Natural killer cell (primary cell): ENCODE measurements at regions not wholly inside any gene's neighbourhood (a gene's known extent, or its start where the extent isn't known, plus 50 kb on each side); places are given as distances from the start of the nearest gene placed in this dataset.

Experiments
- ATAC-seq, 3 donors: fragments of 150-1000 bp in 2 of 3; fragments of 200-7000 bp in 1 of 3; cut with Tn5 transposase; 1 replicate in 1 of 3; 2 replicates in 2 of 3; pipeline ENCODE4 v1.10.0; 2021; ENCODE audit warnings: mild to moderate bottlenecking in 2 of 3, moderate library complexity in 2 of 3
- DNase-seq, 2 donors: peaks; one replicate each; pipeline versions ENCODE4 v3.0.0 to v3.0.0-alpha.2; 2013 to 2021; ENCODE audit warnings: mixed read lengths in 1 of 2
- H3K27ac ChIP-seq: one replicate; pipeline ENCODE4 v1.5.1; 2013; ENCODE audit warnings: mild to moderate bottlenecking, low read length
- H3K27me3 ChIP-seq: one replicate; pipeline ENCODE4 v1.6.1; 2013; ENCODE audit warnings: low read length; ENCODE audit not compliant: control insufficient read depth, insufficient read depth
- H3K36me3 ChIP-seq: one replicate; pipeline ENCODE4 v1.6.1; 2013; ENCODE audit warnings: low read length; ENCODE audit not compliant: control insufficient read depth, insufficient read depth
- H3K4me1 ChIP-seq: one replicate; pipeline ENCODE4 v1.6.1; 2013; ENCODE audit warnings: low read length; ENCODE audit not compliant: control insufficient read depth, insufficient read depth
- H3K4me3 ChIP-seq: one replicate; pipeline ENCODE4 v1.5.1; 2013; ENCODE audit warnings: low read length
- H3K9me3 ChIP-seq: one replicate; pipeline ENCODE4 v1.6.1; 2013; ENCODE audit warnings: low read length; ENCODE audit not compliant: control insufficient read depth, insufficient read depth
- H3K27ac Mint-ChIP-seq, 2 donors: one replicate each; pipeline ENCODE4 v1.8.0; 2022; ENCODE audit warnings: mild to moderate bottlenecking in 2 of 2, mixed read lengths in 2 of 2, moderate library complexity in 1 of 2
- H3K27me3 Mint-ChIP-seq, 2 donors: one replicate each; pipeline ENCODE4 v1.8.0; 2022; ENCODE audit warnings: low read depth in 2 of 2, mixed read lengths in 2 of 2
- H3K36me3 Mint-ChIP-seq: one replicate; pipeline ENCODE4 v1.8.0; 2022; ENCODE audit warnings: mixed read lengths
- H3K4me1 Mint-ChIP-seq, 2 donors: one replicate each; pipeline ENCODE4 v1.8.0; 2022; ENCODE audit warnings: mixed read lengths in 2 of 2
- H3K4me3 Mint-ChIP-seq: one replicate; pipeline ENCODE4 v1.8.0; 2022; ENCODE audit warnings: mild to moderate bottlenecking, moderate library complexity, mixed read lengths
- H3K9me3 Mint-ChIP-seq, 2 donors: one replicate each; pipeline ENCODE4 v1.8.0; 2022; ENCODE audit warnings: mixed read lengths in 2 of 2
- WGBS: methylation state at CpG from one replicate; pipeline ENCODE4 v1.1.7; 2013; ENCODE audit warnings: missing lambda C conversion rate; ENCODE audit not compliant: insufficient coverage; 5-methylcytosine and 5-hydroxymethylcytosine counted together
- intact Hi-C: fragments of 100-400 bp; cut with micrococcal nuclease; formaldehyde crosslinking; loops from one replicate; pipeline ENCODE4 v1.14.2; 2022
- TF ChIP-seq, protein P1 (sequence below): fragments of 200-600 bp; IDR thresholded peaks from one replicate; pipeline ENCODE4 v1.8.0; 2022; ENCODE audit warnings: antibody characterized with exemption

DNA sequence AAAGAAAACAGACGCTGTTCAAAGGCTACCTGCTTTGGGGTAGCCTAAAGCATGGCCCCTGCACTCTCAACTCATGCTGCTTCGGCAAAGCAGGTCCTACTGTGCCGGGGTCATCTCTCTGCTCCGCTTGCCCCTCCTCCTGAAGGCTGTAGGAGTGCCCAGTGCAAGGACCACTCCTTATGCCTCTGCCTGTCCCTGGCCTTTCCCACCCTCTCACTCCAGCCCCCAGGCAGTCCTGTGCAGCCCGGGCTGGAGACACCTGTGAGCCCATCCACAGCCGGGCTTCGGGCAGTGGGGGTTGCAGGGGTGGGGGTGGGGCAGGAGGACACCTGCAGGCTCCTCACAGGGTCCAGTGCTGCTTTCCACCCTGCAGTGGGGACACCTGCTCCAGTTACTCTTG is 69.1 kb downstream of the ACKR3 start:
- no peak for DNase-seq
- H3K4me3 ChIP-seq: no peak overlapping the region
- no peaks in the 10 kb centered on the region for H3K27me3 ChIP-seq
- peaks cover 0 to 2% of the 10 kb centered on the region in 2 donors for H3K4me1 Mint-ChIP-seq
- no peak overlapping the region for H3K4me3 Mint-ChIP-seq
- H3K4me1 ChIP-seq: no peaks in the 10 kb centered on the region
- ATAC-seq: no peak
- H3K27me3 Mint-ChIP-seq: peaks cover 15 to 33% of the 10 kb centered on the region in 2 donors
- no peak overlapping the region for H3K27ac Mint-ChIP-seq
- no peaks in the 10 kb centered on the region for H3K9me3 ChIP-seq
- no peak overlapping the region for H3K27ac ChIP-seq
- intact Hi-C loops: no loop called here
- no peaks in the 10 kb centered on the region for H3K9me3 Mint-ChIP-seq
- TF ChIP-seq, protein P1, sequence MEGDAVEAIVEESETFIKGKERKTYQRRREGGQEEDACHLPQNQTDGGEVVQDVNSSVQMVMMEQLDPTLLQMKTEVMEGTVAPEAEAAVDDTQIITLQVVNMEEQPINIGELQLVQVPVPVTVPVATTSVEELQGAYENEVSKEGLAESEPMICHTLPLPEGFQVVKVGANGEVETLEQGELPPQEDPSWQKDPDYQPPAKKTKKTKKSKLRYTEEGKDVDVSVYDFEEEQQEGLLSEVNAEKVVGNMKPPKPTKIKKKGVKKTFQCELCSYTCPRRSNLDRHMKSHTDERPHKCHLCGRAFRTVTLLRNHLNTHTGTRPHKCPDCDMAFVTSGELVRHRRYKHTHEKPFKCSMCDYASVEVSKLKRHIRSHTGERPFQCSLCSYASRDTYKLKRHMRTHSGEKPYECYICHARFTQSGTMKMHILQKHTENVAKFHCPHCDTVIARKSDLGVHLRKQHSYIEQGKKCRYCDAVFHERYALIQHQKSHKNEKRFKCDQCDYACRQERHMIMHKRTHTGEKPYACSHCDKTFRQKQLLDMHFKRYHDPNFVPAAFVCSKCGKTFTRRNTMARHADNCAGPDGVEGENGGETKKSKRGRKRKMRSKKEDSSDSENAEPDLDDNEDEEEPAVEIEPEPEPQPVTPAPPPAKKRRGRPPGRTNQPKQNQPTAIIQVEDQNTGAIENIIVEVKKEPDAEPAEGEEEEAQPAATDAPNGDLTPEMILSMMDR: no peak
- no peaks in the 10 kb centered on the region for H3K36me3 Mint-ChIP-seq
- H3K36me3 ChIP-seq: no peaks in the 10 kb centered on the region
- WGBS: 90% methylated on average over 4 of the region's 7 CpGs

DNA sequence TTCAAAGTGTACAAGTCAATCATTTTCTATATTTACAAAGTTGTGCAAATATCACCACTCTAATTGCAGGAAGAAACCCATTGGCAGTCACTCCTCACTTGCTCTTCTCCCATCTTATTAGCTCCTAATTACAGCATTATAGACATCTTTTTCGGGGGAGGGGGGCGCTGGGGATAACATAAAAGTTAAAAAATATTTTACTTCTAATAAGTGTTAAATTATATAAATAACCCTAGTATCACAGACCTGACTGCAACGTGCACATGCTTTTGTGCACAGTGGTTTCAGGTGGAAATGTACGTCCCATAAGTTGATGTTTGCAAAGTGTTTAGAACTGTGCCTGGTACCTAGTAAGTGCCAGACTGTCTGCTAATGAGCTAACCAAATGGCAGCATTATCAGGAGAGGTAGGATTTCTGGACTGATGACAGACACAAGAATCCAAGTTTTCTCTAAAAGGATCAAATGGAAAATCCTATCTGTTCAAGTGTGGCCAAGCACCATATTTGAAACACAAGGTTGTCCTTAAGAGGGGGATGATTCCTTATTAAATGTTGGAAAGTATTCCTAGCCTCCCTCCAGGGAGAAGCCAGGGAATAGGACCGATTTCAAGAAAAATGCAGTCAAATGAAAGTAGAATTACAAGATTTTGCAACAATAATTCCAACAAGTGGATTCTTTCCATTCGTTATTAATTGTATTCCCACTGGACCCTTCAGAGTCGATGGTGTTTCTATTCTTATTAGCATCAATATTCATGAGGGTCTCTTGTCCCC is 70.0 kb downstream of the ACKR3 start:
- Histone ChIP-seq H3K27ac (no peak overlapping the region), H3K4me1 (no peaks in the 10 kb centered on the region), H3K4me3 (no peak overlapping the region), H3K27me3 (no peaks in the 10 kb centered on the region), H3K9me3 (no peaks in the 10 kb centered on the region), H3K36me3 (no peaks in the 10 kb centered on the region)
- Mint-ChIP-seq H3K27me3 (peaks cover 12 to 36% of the 10 kb centered on the region in 2 donors), H3K36me3 (no peaks in the 10 kb centered on the region), H3K9me3 (no peaks in the 10 kb centered on the region), H3K4me3 (no peak overlapping the region), H3K27ac (no peak overlapping the region), H3K4me1 (peaks cover 0 to 4% of the 10 kb centered on the region in 2 donors)
- intact Hi-C loops: no loop called here
- WGBS: 91% methylated on average over 5 of the region's 7 CpGs
- ATAC-seq: no peak
- no peak for DNase-seq
- TF ChIP-seq, protein P1: no peak

DNA sequence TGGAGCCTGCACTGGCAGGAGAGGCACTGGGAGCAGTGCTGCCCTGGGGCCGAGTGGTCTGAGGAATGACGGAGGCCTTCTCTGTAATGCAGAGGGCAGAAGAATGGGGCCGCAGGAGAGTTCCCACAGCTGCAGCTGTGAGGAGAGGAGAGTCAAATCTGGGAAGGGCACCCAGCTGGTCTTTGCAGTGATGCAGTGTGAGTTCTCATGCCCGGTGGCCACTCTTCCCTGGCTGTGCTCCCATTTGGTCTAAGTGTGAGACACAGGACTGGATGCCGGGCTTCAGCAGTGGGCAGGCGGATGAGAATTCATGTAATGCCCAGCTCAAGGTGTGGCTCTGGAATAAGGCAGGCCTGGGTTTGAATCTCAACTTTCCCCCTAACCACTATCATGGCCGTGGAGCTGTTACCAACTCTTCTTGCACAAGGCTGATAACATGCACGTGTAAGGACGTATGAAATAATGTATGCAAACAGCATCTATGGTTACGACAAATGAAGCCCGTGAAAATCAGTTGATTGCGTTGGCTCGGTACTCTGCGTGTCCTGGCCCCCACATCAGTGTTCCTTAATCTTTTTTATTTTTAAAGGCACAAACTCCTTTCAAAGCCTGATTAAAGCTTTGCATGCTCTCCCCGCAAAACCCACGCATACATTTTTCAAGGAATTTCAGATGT is 71.6 kb downstream of the ACKR3 start:
- no peak overlapping the region for H3K27ac Mint-ChIP-seq
- H3K9me3 Mint-ChIP-seq: no peaks in the 10 kb centered on the region
- Histone ChIP-seq H3K27ac (no peak overlapping the region), H3K4me1 (no peaks in the 10 kb centered on the region), H3K27me3 (no peaks in the 10 kb centered on the region), H3K36me3 (no peaks in the 10 kb centered on the region), H3K4me3 (no peak overlapping the region), H3K9me3 (no peaks in the 10 kb centered on the region)
- peaks cover 0 to 4% of the 10 kb centered on the region in 2 donors for H3K4me1 Mint-ChIP-seq
- no peaks in the 10 kb centered on the region for H3K36me3 Mint-ChIP-seq
- TF ChIP-seq, protein P1: no peak
- intact Hi-C loops: no loop called here
- DNase-seq (no peak), ATAC-seq (no peak)
- H3K4me3 Mint-ChIP-seq: no peak overlapping the region
- peaks cover 16 to 46% of the 10 kb centered on the region in 2 donors for H3K27me3 Mint-ChIP-seq
- whole genome bisulfite sequencing: 87% methylated on average over 16 of the region's 16 CpGs
